ENCODE measurements at regions not wholly inside any gene's neighbourhood (a gene's known extent, or its start where the extent isn't known, plus 50 kb on each side); places are given as distances from the start of the nearest gene placed in this dataset.

GRCh38 chr2:166653185-166653813 is 159.2 kb upstream of the SCN7A start:
- Mint-ChIP-seq H3K36me3 (no peaks in the 10 kb centered on the region), H3K9me3 (peaks cover 0 to 6% (median 3%) of the 10 kb centered on the region in 7 donors), H3K4me1 (no peaks in the 10 kb centered on the region), H3K27me3 (ENCODE audit: low read depth in 3 of 3) (no peaks in the 10 kb centered on the region), H3K27ac (no peak overlapping the region), H3K4me3 (no peak overlapping the region)
- DNase-seq: no peak
- intact Hi-C loops (cut with micrococcal nuclease): no loop called here
- H2AFZ ChIP-seq (ENCODE audit: insufficient read depth, low read depth, low read length, poor library complexity, severe bottlenecking): no peak overlapping the region
- no peak overlapping the region for H3K27ac ChIP-seq (ENCODE audit: low read depth in 1 of 2, low read length in 2 of 2)
- H3K9ac ChIP-seq (ENCODE audit: insufficient read depth, low read length, poor library complexity, severe bottlenecking): no peak overlapping the region
- H3K9me3 ChIP-seq (replicated peaks in 1 of 2; ENCODE audit: control insufficient read depth in 1 of 2, insufficient read depth in 1 of 2, low read length in 2 of 2): no peaks in the 10 kb centered on the region
- H3K4me2 ChIP-seq (replicated peaks; ENCODE audit: extremely low read depth, low read length, poor library complexity, severe bottlenecking): no peak overlapping the region
- H3K4me3 ChIP-seq (replicated peaks in 1 of 3; ENCODE audit: low read depth in 2 of 3, low read length in 3 of 3): no peak overlapping the region
- no peaks in the 10 kb centered on the region for H3K27me3 ChIP-seq (ENCODE audit: control insufficient read depth in 2 of 2, insufficient read depth in 2 of 2, low read length in 2 of 2)
- H3K36me3 ChIP-seq (replicated peaks in 1 of 2; ENCODE audit: control insufficient read depth in 1 of 2, insufficient read depth in 2 of 2, low read length in 2 of 2): no peaks in the 10 kb centered on the region
- TF ChIP-seq CTCF (IDR thresholded peaks at IDR 0.05): no peak
- H3K79me2 ChIP-seq (ENCODE audit: insufficient read depth, low read length): no peaks in the 10 kb centered on the region
- H4K20me1 ChIP-seq (ENCODE audit: insufficient read depth, low read length): no peaks in the 10 kb centered on the region
- H3K4me1 ChIP-seq (ENCODE audit: control insufficient read depth in 1 of 2, insufficient read depth in 2 of 2, low read length in 2 of 2): no peaks in the 10 kb centered on the region
- WGBS (ENCODE audit: insufficient coverage): no CpG with 5 or more reads among the region's 4 CpGs

GRCh38 chr2:166651991-166652390 is 157.9 kb upstream of the SCN7A start:
- Mint-ChIP-seq H3K4me3 (no peak overlapping the region), H3K4me1 (no peaks in the 10 kb centered on the region)

More at GRCh38 chr2:166651991-166652390, 157.9 kb upstream of the SCN7A start:
- TF ChIP-seq CTCF (IDR thresholded peaks at IDR 0.05): no peak
- Histone ChIP-seq H3K36me3 (replicated peaks in 1 of 2; ENCODE audit: control insufficient read depth in 1 of 2, insufficient read depth in 2 of 2, low read length in 2 of 2) (no peaks in the 10 kb centered on the region), H4K20me1 (ENCODE audit: insufficient read depth, low read length) (no peaks in the 10 kb centered on the region), H3K4me1 (ENCODE audit: control insufficient read depth in 1 of 2, insufficient read depth in 2 of 2, low read length in 2 of 2) (no peaks in the 10 kb centered on the region), H3K4me3 (replicated peaks in 1 of 3; ENCODE audit: low read depth in 2 of 3, low read length in 3 of 3) (no peak overlapping the region), H3K27me3 (ENCODE audit: control insufficient read depth in 2 of 2, insufficient read depth in 2 of 2, low read length in 2 of 2) (no peaks in the 10 kb centered on the region), H2AFZ (ENCODE audit: insufficient read depth, low read depth, low read length, poor library complexity, severe bottlenecking) (no peak overlapping the region), H3K4me2 (replicated peaks; ENCODE audit: extremely low read depth, low read length, poor library complexity, severe bottlenecking) (no peak overlapping the region), H3K9me3 (replicated peaks in 1 of 2; ENCODE audit: control insufficient read depth in 1 of 2, insufficient read depth in 1 of 2, low read length in 2 of 2) (no peaks in the 10 kb centered on the region), H3K79me2 (ENCODE audit: insufficient read depth, low read length) (no peaks in the 10 kb centered on the region), H3K9ac (ENCODE audit: insufficient read depth, low read length, poor library complexity, severe bottlenecking) (no peak overlapping the region), H3K27ac (ENCODE audit: low read depth in 1 of 2, low read length in 2 of 2) (no peak overlapping the region)
- intact Hi-C loops (cut with micrococcal nuclease): no loop called here
- no peak for DNase-seq
- no peaks in the 10 kb centered on the region for H3K36me3 Mint-ChIP-seq
- no peak overlapping the region for H3K27ac Mint-ChIP-seq
- H3K9me3 Mint-ChIP-seq: peaks cover 0 to 6% (median 2%) of the 10 kb centered on the region in 7 donors
- no peaks in the 10 kb centered on the region for H3K27me3 Mint-ChIP-seq (ENCODE audit: low read depth in 3 of 3)
